Breast epithelium (tissue), 3 donors: ENCODE measurements at regions not wholly inside any gene's neighbourhood (a gene's known extent, or its start where the extent isn't known, plus 50 kb on each side); places are given as distances from the start of the nearest gene placed in this dataset.

ENCODE experiments used
- POLR2A ChIP-seq: fragments of 450-650 bp; IDR thresholded peaks from one replicate; pipeline ENCODE4 v1.6.1; 2016; ENCODE audit warnings: antibody characterized with exemption, mild to moderate bottlenecking, moderate library complexity
- POLR2AphosphoS5 ChIP-seq, 3 donors: sonication (generic); formaldehyde crosslinking; IDR thresholded peaks; one replicate each; pipeline ENCODE4 v1.6.1; 2017; ENCODE audit warnings: antibody characterized with exemption in 3 of 3
- TF ChIP-seq, protein P1 (sequence below), 3 donors: fragments of 450-650 bp; IDR thresholded peaks; one replicate each; pipeline ENCODE4 v1.5.1; 2016 to 2017; ENCODE audit warnings: antibody characterized with exemption in 3 of 3, mild to moderate bottlenecking in 3 of 3, moderate library complexity in 3 of 3

GRCh38 chr3:13141183-13141582 lies 68.0 kb upstream of the IQSEC1 start:
- TF ChIP-seq, protein P1, sequence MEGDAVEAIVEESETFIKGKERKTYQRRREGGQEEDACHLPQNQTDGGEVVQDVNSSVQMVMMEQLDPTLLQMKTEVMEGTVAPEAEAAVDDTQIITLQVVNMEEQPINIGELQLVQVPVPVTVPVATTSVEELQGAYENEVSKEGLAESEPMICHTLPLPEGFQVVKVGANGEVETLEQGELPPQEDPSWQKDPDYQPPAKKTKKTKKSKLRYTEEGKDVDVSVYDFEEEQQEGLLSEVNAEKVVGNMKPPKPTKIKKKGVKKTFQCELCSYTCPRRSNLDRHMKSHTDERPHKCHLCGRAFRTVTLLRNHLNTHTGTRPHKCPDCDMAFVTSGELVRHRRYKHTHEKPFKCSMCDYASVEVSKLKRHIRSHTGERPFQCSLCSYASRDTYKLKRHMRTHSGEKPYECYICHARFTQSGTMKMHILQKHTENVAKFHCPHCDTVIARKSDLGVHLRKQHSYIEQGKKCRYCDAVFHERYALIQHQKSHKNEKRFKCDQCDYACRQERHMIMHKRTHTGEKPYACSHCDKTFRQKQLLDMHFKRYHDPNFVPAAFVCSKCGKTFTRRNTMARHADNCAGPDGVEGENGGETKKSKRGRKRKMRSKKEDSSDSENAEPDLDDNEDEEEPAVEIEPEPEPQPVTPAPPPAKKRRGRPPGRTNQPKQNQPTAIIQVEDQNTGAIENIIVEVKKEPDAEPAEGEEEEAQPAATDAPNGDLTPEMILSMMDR (IDR thresholded peaks at IDR 0.05), result no peak
- TF ChIP-seq POLR2AphosphoS5 (IDR thresholded peaks at IDR 0.05) (no peak), POLR2A (no peak)
